ENCODE measurements at regions not wholly inside any gene's neighbourhood (a gene's known extent, or its start where the extent isn't known, plus 50 kb on each side); places are given as distances from the start of the nearest gene placed in this dataset.

DNA sequence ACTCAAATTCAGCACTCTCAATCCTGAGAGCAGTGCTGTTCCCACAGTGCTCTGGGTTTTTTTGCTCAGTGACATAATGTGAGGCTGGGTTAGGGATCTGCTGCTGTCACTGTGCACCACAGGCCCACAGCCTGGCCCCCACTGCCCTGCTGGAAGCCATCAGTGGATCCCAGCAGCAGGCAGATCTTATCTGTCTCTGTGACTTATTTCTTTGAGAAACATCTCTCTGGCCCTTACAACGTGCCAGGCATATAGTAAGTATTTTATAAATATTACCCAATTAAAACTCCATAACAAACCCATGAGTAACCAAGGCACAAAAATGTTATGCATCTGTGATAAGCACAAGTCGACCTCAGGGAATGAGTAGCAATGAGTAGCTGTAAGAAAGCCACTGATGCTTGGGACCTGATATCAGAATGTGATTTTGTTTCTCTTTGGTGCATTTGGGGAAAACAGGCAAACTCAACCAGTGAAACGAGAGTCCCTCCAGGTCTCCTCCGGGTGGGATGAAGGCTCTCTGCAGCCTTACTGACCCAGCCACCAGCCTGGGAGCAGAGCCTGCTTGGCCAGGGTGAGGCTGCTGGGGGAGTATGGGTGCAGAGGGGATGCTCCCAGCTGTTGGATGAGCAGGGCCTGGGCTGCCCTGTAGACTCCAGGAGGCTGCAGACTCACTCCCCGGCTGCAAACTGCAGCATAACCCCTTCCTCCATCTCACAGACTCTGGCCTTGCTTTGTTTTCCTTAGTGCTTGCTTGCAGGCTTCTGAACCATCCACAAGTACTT lies 172.7 kb upstream of the LNX1 start:
- DNase-seq (no peak), ATAC-seq (no peak)
- Histone ChIP-seq H3K4me1 (no peaks in the 10 kb centered on the region), H3K9me3 (no peaks in the 10 kb centered on the region), H3K27ac (peak overlapping the region; percentile 55), H3K27me3 (no peaks in the 10 kb centered on the region), H3K36me3 (no peaks in the 10 kb centered on the region), H3K4me3 (no peak overlapping the region)
- intact Hi-C loops (cut with DNase I): no loop called here
- no peak for TF ChIP-seq CTCF (IDR thresholded peaks at IDR 0.05)

GRCh38 chr4:53755656-53756055 lies 164.4 kb upstream of the LNX1 start:
- intact Hi-C loops (cut with DNase I): no loop called here
- no peak for DNase-seq
- no peaks in the 10 kb centered on the region for H3K27me3 ChIP-seq
- peaks cover 5% of the 10 kb centered on the region for H3K9me3 ChIP-seq
- no peaks in the 10 kb centered on the region for H3K36me3 ChIP-seq
- H3K27ac ChIP-seq: no peak overlapping the region
- H3K4me1 ChIP-seq: no peaks in the 10 kb centered on the region
- H3K4me3 ChIP-seq: no peak overlapping the region
- no peak for ATAC-seq
- TF ChIP-seq CTCF (IDR thresholded peaks at IDR 0.05): no peak

DNA sequence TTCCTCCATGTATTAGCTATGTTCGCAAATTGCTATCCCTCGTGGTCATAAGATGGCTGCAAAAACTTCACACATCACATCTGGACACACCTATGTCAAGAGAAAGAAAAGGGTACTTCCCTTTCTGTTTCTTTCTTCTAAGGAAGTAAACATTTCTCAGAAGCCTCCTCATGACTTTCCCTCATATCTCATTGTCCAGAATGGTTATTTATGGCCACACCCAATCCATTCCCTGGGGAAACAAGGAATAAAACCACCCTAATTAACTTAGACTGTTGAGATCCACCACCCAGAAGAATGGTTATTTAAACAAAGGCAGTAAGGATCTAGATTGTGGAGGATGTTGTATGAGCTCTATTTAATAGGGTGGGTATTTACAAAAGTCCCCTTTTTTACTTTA lies 160.8 kb upstream of the LNX1 start:
- Histone ChIP-seq H3K4me3 (no peak overlapping the region), H3K4me1 (no peaks in the 10 kb centered on the region), H3K9me3 (peaks cover 5% of the 10 kb centered on the region), H3K27me3 (no peaks in the 10 kb centered on the region), H3K27ac (no peak overlapping the region), H3K36me3 (no peaks in the 10 kb centered on the region)
- ATAC-seq (no peak), DNase-seq (no peak)
- intact Hi-C loops (cut with DNase I): no loop called here
- TF ChIP-seq CTCF (IDR thresholded peaks at IDR 0.05): no peak

GRCh38 chr4:53748328-53748772 lies 157.1 kb upstream of the LNX1 start:
- Histone ChIP-seq H3K27me3 (no peaks in the 10 kb centered on the region), H3K4me3 (no peak overlapping the region), H3K4me1 (no peaks in the 10 kb centered on the region), H3K27ac (no peak overlapping the region), H3K36me3 (no peaks in the 10 kb centered on the region), H3K9me3 (no peaks in the 10 kb centered on the region)
- DNase-seq (no peak), ATAC-seq (peak; percentile 60)
- intact Hi-C loops (cut with DNase I): no loop called here
- TF ChIP-seq CTCF (IDR thresholded peaks at IDR 0.05): no peak

DNA sequence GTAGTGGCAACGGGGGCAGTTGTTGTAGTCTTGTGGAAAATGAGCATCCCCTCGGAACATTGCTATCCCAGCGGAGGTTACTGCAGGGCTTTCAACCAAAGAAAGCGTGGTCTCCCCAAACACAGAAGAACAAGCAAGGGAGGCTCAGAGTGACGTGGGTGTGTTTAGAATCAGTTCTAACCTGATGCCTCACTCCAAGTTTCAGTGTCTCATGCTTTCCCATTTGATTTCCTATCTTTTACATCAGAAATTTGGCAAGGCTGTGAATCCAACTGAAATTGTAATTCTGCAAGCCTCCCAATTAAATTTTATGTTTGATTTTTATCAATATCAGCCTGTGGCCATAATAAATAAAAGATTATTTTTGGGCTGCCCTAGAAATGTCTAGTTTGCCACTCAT lies 156.1 kb upstream of the LNX1 start:
- DNase-seq (no peak), ATAC-seq (no peak)
- no peaks in the 10 kb centered on the region for H3K9me3 ChIP-seq
- no peak for TF ChIP-seq CTCF (IDR thresholded peaks at IDR 0.05)
- no peaks in the 10 kb centered on the region for H3K36me3 ChIP-seq
- H3K27me3 ChIP-seq: no peaks in the 10 kb centered on the region
- intact Hi-C loops (cut with DNase I): no loop called here
- no peaks in the 10 kb centered on the region for H3K4me1 ChIP-seq
- no peak overlapping the region for H3K27ac ChIP-seq
- H3K4me3 ChIP-seq: no peak overlapping the region

Data from upper lobe of right lung (tissue), 1 donor.